ENCODE measurements at regions not wholly inside any gene's neighbourhood (a gene's known extent, or its start where the extent isn't known, plus 50 kb on each side); places are given as distances from the start of the nearest gene placed in this dataset.

DNA sequence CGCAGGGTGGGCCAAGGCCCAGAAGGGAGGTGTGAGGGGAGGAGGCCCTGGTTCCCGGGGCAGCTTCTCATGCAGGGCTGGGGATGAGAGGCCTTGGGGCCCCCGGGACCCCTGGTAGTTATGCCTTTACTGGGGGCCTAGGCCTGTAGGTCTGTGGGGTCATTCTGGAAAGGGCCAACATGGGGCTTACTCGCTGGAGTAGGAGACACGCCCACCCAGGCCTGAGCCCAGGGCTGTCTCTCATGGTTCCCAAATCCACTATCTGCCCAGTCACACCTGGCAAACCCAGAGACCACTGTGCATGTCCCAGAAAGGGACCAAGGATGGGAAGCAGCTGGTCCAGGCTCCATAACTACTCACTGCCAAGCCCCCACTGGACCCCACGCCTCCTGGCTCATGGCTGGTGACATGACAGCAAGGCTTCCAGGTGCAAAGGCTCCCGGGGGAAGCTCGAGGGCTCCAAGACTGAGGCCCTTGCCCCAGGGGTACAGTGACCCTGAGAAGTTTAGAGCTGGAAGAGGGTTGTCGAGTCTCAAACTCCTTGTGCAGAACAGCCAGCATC lies 64.2 kb upstream of the ATP12A start:
- POLR2A ChIA-PET = no interaction called here
- Mint-ChIP-seq H3K27ac (ENCODE audit: low read depth, unreplicated experiment) (no peak overlapping the region), H3K9me3 (ENCODE audit: unreplicated experiment) (no peaks in the 10 kb centered on the region), H3K36me3 (ENCODE audit: insufficient read depth, unreplicated experiment) (no peaks in the 10 kb centered on the region), H3K4me3 (ENCODE audit: unreplicated experiment) (no peak overlapping the region), H3K4me1 (ENCODE audit: insufficient read depth, unreplicated experiment) (no peaks in the 10 kb centered on the region), H3K27me3 (ENCODE audit: insufficient read depth, unreplicated experiment) (no peaks in the 10 kb centered on the region)
- CTCF ChIA-PET = interaction anchor here (0.6 kb wide), 1 partner anchor 696 kb away, joined by 3 read pairs; no protein-coding TSS in a partner anchor
- intact Hi-C loops (cut with micrococcal nuclease) = no loop called here
- BruUV-seq (replicated peaks) = no TSS peak
- TF ChIP-seq, protein P1, sequence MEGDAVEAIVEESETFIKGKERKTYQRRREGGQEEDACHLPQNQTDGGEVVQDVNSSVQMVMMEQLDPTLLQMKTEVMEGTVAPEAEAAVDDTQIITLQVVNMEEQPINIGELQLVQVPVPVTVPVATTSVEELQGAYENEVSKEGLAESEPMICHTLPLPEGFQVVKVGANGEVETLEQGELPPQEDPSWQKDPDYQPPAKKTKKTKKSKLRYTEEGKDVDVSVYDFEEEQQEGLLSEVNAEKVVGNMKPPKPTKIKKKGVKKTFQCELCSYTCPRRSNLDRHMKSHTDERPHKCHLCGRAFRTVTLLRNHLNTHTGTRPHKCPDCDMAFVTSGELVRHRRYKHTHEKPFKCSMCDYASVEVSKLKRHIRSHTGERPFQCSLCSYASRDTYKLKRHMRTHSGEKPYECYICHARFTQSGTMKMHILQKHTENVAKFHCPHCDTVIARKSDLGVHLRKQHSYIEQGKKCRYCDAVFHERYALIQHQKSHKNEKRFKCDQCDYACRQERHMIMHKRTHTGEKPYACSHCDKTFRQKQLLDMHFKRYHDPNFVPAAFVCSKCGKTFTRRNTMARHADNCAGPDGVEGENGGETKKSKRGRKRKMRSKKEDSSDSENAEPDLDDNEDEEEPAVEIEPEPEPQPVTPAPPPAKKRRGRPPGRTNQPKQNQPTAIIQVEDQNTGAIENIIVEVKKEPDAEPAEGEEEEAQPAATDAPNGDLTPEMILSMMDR (IDR thresholded peaks at IDR 0.05; ENCODE audit: unreplicated experiment) = no peak
- no peak for DNase-seq (ENCODE audit: unreplicated experiment)

DNA sequence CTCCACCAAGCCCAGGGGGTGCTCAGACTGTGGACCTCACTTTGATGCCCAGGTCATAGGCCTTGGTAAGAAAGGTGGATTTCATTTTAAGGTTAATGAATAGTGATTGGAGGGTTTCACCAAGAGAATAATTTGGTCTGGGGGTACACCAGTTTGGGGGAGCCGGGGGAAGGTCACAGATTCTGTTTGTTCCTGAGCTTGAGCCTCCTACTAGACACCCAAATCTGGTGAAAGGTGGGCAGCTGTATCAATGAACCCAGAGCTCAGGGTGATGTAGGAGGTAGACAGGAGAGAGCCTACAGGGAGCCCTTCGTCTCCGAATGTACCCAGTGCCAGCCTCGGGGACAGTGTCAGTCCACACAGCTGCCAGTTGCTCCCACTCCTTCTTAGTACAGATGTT lies 63.7 kb upstream of the ATP12A start:
- no peaks in the 10 kb centered on the region for H3K9me3 Mint-ChIP-seq (ENCODE audit: unreplicated experiment)
- TF ChIP-seq, protein P1 (IDR thresholded peaks at IDR 0.05; ENCODE audit: unreplicated experiment) = no peak

DNA sequence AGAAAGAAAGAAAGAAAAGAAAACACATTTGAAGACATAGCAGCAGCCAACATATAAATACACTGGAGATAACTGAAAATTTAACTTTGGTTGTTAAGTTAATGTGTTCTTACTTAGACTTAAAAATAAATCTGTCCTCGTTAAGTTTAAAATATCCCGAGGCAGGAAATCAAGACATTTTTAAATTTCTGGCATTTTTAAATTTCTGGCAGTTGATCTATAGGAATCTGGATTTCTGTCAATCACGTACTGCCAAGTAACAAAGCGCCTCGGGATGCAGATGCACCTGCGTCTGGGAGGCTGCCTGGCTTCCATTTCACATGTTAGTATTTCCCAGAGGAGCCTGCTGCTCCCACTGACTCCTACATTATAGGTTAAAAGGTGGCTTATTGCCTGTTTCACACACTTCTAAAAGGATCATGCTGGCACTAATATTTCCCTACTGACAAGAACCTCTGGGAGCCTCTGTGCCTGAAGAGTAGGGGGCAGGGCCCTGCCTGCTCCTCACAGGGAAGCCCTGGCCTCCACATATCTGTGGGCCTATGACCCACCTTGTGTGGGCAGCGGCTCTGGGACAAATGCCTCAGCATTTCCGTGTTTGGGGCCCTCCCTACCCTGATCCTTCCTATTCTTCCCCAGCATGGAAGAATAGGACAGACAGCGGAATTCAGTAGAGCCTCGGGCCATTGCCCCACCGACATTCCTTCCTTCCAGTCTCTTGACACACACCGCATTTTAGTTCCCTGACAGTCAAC lies 62.8 kb upstream of the ATP12A start:
- Mint-ChIP-seq H3K27me3 (ENCODE audit: insufficient read depth, unreplicated experiment) (no peaks in the 10 kb centered on the region), H3K4me1 (ENCODE audit: insufficient read depth, unreplicated experiment) (no peaks in the 10 kb centered on the region), H3K27ac (ENCODE audit: low read depth, unreplicated experiment) (no peak overlapping the region), H3K36me3 (ENCODE audit: insufficient read depth, unreplicated experiment) (no peaks in the 10 kb centered on the region), H3K9me3 (ENCODE audit: unreplicated experiment) (no peaks in the 10 kb centered on the region), H3K4me3 (ENCODE audit: unreplicated experiment) (no peak overlapping the region)
- TF ChIP-seq, protein P1 (IDR thresholded peaks at IDR 0.05; ENCODE audit: unreplicated experiment) = no peak
- intact Hi-C loops (cut with micrococcal nuclease) = no loop called here
- ChIA-PET CTCF (no interaction called here), POLR2A (no interaction called here)
- DNase-seq (ENCODE audit: unreplicated experiment) = no peak
- BruUV-seq (replicated peaks) = no TSS peak

More for the DNA sequence above, 63.7 kb upstream of the ATP12A start:
- H3K27me3 Mint-ChIP-seq (ENCODE audit: insufficient read depth, unreplicated experiment) = no peaks in the 10 kb centered on the region
- CTCF ChIA-PET = no interaction called here
- intact Hi-C loops (cut with micrococcal nuclease) = no loop called here
- no peaks in the 10 kb centered on the region for H3K36me3 Mint-ChIP-seq (ENCODE audit: insufficient read depth, unreplicated experiment)
- DNase-seq (ENCODE audit: unreplicated experiment) = no peak
- H3K4me1 Mint-ChIP-seq (ENCODE audit: insufficient read depth, unreplicated experiment) = no peaks in the 10 kb centered on the region
- POLR2A ChIA-PET = no interaction called here
- BruUV-seq (replicated peaks) = no TSS peak
- H3K27ac Mint-ChIP-seq (ENCODE audit: low read depth, unreplicated experiment) = no peak overlapping the region
- no peak overlapping the region for H3K4me3 Mint-ChIP-seq (ENCODE audit: unreplicated experiment)

DNA sequence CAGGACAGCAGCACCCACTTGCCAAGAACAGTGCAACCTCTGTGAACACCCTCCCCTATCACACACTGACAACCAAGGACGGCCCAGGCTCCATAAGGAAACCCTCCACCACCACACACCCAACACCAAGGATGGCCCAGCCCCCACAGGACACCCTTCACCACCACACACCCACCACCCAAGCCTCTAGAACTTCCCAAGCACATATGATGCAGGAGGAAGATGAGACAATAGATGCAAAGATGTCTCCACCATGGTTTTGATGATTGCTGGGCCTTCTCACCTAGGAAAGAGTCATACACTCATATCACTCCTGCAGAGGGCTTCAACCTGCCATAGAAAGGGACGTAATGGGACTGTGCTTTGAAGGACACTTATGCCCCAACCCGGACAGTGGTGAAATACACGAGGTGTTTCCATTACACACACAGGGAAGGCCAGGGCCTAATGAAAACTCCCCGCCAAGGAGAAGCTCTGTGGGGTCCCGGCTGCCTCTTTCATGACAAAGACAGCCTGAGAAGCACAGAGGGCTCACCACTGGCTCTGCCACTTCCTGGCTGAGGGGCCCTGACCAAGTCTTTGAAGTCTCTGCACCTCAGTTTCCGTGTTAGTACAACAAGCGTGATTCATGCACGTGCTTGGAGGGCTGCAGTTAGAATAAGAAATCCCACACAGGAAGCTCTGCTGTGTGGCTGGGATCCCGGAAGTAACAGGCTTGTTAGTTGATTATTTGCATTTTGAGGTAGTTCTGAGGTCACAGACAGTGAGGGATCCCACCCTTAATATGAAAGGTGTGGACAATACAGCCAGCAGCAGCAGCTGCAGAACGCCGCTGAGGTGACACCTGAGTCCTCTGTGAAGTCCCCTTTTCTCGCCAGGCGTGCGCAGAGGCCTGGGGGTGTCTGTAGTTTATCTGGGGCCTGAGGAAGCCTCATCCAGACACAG lies 61.9 kb upstream of the ATP12A start:
- H3K4me1 Mint-ChIP-seq (ENCODE audit: insufficient read depth, unreplicated experiment) = no peaks in the 10 kb centered on the region
- no peaks in the 10 kb centered on the region for H3K36me3 Mint-ChIP-seq (ENCODE audit: insufficient read depth, unreplicated experiment)
- CTCF ChIA-PET = interaction anchor here (0.6 kb wide), 1 partner anchor 55 kb away, joined by 3 read pairs; no protein-coding TSS in a partner anchor
- H3K27ac Mint-ChIP-seq (ENCODE audit: low read depth, unreplicated experiment) = no peak overlapping the region
- H3K4me3 Mint-ChIP-seq (ENCODE audit: unreplicated experiment) = no peak overlapping the region
- no peaks in the 10 kb centered on the region for H3K9me3 Mint-ChIP-seq (ENCODE audit: unreplicated experiment)
- H3K27me3 Mint-ChIP-seq (ENCODE audit: insufficient read depth, unreplicated experiment) = no peaks in the 10 kb centered on the region
- DNase-seq (ENCODE audit: unreplicated experiment) = no peak
- POLR2A ChIA-PET = interaction anchor here (0.6 to 1.5 kb wide), 3 partner anchors 11 to 1468 kb away, joined by 3 to 4 read pairs (median 3); no protein-coding TSS in a partner anchor
- TF ChIP-seq, protein P1 (IDR thresholded peaks at IDR 0.05; ENCODE audit: unreplicated experiment) = no peak
- intact Hi-C loops (cut with micrococcal nuclease) = no loop called here
- BruUV-seq (replicated peaks) = no TSS peak

Measured in MCF 10A (cell line).